ENCODE measurements at regions not wholly inside any gene's neighbourhood (a gene's known extent, or its start where the extent isn't known, plus 50 kb on each side); places are given as distances from the start of the nearest gene placed in this dataset.

DNA sequence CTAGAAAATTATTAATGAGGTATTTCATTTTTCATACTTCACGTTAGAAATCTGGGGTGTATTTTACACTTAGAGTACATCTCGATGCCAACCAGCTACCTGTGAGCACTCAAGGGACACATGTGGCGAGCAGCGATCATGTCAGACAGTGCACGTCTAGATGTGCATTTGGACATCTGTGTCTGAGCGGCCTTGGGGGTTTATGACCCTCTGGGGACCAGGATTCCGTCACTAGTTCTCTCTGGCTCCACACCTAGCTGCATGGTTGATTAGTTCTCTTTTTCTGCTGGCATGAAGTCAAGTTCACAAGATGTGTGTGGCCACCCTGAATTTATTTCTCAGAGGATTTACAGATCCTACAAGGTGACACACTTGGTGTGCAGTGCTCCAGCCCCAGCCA, 192.2 kb downstream of the TSN start:
- TF ChIP-seq, protein P1, sequence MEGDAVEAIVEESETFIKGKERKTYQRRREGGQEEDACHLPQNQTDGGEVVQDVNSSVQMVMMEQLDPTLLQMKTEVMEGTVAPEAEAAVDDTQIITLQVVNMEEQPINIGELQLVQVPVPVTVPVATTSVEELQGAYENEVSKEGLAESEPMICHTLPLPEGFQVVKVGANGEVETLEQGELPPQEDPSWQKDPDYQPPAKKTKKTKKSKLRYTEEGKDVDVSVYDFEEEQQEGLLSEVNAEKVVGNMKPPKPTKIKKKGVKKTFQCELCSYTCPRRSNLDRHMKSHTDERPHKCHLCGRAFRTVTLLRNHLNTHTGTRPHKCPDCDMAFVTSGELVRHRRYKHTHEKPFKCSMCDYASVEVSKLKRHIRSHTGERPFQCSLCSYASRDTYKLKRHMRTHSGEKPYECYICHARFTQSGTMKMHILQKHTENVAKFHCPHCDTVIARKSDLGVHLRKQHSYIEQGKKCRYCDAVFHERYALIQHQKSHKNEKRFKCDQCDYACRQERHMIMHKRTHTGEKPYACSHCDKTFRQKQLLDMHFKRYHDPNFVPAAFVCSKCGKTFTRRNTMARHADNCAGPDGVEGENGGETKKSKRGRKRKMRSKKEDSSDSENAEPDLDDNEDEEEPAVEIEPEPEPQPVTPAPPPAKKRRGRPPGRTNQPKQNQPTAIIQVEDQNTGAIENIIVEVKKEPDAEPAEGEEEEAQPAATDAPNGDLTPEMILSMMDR (IDR thresholded peaks at IDR 0.05; ENCODE audit: control insufficient read depth, extremely low read depth, insufficient read depth) = no peak
- no peak for DNase-seq (ENCODE audit: low read depth)
- H3K4me3 ChIP-seq (ENCODE audit: low read depth, low read length) = no peak overlapping the region

DNA sequence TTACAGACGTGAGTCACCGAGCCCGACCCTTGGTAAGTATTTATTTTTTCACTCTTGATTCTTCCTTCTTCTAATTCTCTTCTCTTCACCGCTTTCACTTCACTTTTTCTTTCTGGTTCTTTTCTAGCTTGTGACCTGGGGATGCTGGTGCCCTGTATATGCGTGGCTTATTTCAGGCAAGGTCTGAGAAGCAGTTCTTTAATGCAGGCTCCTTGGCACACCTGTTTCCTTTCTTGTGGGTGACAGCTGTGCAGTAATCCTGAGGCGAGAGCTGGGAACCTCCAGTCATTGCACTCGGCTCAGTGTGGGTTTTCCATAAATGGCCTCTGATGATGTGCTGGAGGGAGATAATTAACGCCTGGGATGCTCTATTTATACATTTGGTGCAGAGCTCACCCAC, 193.8 kb downstream of the TSN start:
- DNase-seq (ENCODE audit: low read depth) = no peak
- TF ChIP-seq, protein P1 (IDR thresholded peaks at IDR 0.05; ENCODE audit: control insufficient read depth, extremely low read depth, insufficient read depth) = no peak
- no peak overlapping the region for H3K4me3 ChIP-seq (ENCODE audit: low read depth, low read length)

- H3K4me3 ChIP-seq (ENCODE audit: low read depth, low read length) = no peak overlapping the region
- no peak for DNase-seq (ENCODE audit: low read depth)
- TF ChIP-seq, protein P1 (IDR thresholded peaks at IDR 0.05; ENCODE audit: control insufficient read depth, extremely low read depth, insufficient read depth) = no peak
These were observed 200.0 kb downstream of the TSN start for GRCh38 chr2:121955426-121955825.

DNA sequence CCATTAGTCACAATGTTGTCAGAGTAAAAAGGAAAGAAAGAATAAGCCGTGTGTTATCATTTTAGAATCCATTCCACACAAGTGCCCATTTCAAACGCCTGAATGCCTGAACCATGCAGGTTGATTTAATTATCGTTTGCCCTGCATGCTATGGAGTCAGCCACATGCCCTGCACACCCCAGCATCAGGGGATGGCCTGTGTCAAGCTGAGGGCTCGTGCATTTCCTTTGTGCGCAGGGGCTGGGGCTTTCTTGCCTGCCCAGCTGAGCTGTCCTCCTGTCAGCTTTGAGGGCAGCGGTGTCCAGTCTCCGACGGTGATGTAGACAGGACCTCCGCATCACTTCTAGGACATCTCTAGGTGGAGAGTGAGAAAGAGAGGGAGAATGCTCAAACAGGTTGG, 200.4 kb downstream of the TSN start:
- TF ChIP-seq, protein P1 (IDR thresholded peaks at IDR 0.05; ENCODE audit: control insufficient read depth, extremely low read depth, insufficient read depth) = no peak
- DNase-seq (ENCODE audit: low read depth) = no peak
- H3K4me3 ChIP-seq (ENCODE audit: low read depth, low read length) = no peak overlapping the region

- TF ChIP-seq, protein P1 (IDR thresholded peaks at IDR 0.05; ENCODE audit: control insufficient read depth, extremely low read depth, insufficient read depth) = no peak
These were observed 204.8 kb downstream of the TSN start for GRCh38 chr2:121960251-121960650.

GRCh38 chr2:121961761-121962160, 206.3 kb downstream of the TSN start:
- DNase-seq (ENCODE audit: low read depth) = no peak
- TF ChIP-seq, protein P1 (IDR thresholded peaks at IDR 0.05; ENCODE audit: control insufficient read depth, extremely low read depth, insufficient read depth) = no peak
- no peak overlapping the region for H3K4me3 ChIP-seq (ENCODE audit: low read depth, low read length)

More at GRCh38 chr2:121960251-121960650, 204.8 kb downstream of the TSN start:
- no peak for DNase-seq (ENCODE audit: low read depth)
- H3K4me3 ChIP-seq (ENCODE audit: low read depth, low read length) = no peak overlapping the region

GRCh38 chr2:121965661-121966060, 210.2 kb downstream of the TSN start:
- DNase-seq (ENCODE audit: low read depth) = no peak
- H3K4me3 ChIP-seq (ENCODE audit: low read depth, low read length) = no peak overlapping the region
- TF ChIP-seq, protein P1 (IDR thresholded peaks at IDR 0.05; ENCODE audit: control insufficient read depth, extremely low read depth, insufficient read depth) = no peak

Data from LNCaP clone FGC (cell line).